ENCODE measurements at regions not wholly inside any gene's neighbourhood (a gene's known extent, or its start where the extent isn't known, plus 50 kb on each side); places are given as distances from the start of the nearest gene placed in this dataset.

DNA sequence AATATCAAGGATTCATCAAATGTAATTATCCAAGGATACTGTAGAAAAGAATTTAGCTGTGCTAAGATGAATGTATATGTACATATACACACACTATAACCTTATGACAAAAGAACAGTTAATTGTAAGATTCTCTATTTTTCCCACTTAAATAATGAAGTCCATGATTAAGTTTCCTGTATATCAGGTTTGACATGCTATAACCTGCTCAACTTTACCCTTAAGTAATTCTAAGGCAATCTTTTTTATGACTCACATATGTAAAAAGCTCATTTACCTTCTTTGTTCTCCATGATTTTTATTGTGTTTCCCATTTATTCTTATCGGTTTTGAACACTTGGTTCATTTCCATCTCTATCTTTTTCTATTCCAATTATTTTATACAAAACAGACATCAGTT lies 1213.1 kb upstream of the SLC39A10 start:
- Histone ChIP-seq H3K27ac (no peak overlapping the region), H3K4me3 (no peak overlapping the region), H3K27me3 (no peaks in the 10 kb centered on the region), H3K9me3 (no peaks in the 10 kb centered on the region), H3K36me3 (no peaks in the 10 kb centered on the region), H3K4me1 (no peaks in the 10 kb centered on the region)
- intact Hi-C loops (cut with DNase I; ENCODE audit: low total_unique reads), result no loop called here
- in situ Hi-C loops (cut with MboI; ENCODE audit: low sequenced_read_pairs in 4 of 4), result no loop called here
- DNase-seq (no peak), ATAC-seq (no peak)
- TF ChIP-seq POLR2A (IDR thresholded peaks at IDR 0.05), result no peak
- TF ChIP-seq, protein P1, sequence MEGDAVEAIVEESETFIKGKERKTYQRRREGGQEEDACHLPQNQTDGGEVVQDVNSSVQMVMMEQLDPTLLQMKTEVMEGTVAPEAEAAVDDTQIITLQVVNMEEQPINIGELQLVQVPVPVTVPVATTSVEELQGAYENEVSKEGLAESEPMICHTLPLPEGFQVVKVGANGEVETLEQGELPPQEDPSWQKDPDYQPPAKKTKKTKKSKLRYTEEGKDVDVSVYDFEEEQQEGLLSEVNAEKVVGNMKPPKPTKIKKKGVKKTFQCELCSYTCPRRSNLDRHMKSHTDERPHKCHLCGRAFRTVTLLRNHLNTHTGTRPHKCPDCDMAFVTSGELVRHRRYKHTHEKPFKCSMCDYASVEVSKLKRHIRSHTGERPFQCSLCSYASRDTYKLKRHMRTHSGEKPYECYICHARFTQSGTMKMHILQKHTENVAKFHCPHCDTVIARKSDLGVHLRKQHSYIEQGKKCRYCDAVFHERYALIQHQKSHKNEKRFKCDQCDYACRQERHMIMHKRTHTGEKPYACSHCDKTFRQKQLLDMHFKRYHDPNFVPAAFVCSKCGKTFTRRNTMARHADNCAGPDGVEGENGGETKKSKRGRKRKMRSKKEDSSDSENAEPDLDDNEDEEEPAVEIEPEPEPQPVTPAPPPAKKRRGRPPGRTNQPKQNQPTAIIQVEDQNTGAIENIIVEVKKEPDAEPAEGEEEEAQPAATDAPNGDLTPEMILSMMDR (IDR thresholded peaks at IDR 0.05 in 4 of 5, conservative IDR thresholded peaks at IDR 0.05 in 1 of 5), result no peak

DNA sequence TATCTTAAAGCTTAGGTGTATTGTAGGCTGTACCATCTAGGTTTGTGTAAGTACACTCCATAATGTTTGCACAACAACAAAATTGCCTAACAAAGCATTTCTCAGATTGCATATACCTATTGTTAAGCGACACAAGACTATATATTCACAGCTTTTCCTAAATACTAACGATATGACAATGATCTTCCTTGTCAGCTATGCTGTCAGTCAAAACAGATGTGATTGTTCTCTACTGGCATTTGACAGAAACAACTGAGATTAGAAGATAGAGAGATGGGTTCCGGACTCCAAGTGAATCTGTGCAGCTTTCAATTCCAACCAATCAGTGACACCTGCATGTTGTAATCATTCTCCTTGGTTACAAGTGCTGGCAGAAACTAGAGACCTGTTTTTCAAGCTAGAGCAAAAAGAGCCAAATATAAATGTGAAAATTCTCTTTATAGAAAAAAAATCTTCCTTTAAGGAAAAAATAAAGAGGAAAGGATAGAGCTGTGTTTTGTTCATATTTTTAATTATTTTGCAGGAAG lies 1232.3 kb upstream of the SLC39A10 start:
- in situ Hi-C loops (cut with MboI; ENCODE audit: low sequenced_read_pairs in 4 of 4) (no loop called here), intact Hi-C loops (cut with DNase I; ENCODE audit: low total_unique reads) (no loop called here)
- no peaks in the 10 kb centered on the region for H3K36me3 ChIP-seq
- H3K4me1 ChIP-seq, result no peaks in the 10 kb centered on the region
- H3K9me3 ChIP-seq, result no peaks in the 10 kb centered on the region
- ATAC-seq (no peak), DNase-seq (no peak)
- no peak overlapping the region for H3K4me3 ChIP-seq
- no peak overlapping the region for H3K27ac ChIP-seq
- no peaks in the 10 kb centered on the region for H3K27me3 ChIP-seq
- no peak for TF ChIP-seq POLR2A (IDR thresholded peaks at IDR 0.05)
- TF ChIP-seq, protein P1 (IDR thresholded peaks at IDR 0.05 in 4 of 5, conservative IDR thresholded peaks at IDR 0.05 in 1 of 5), result no peak

DNA sequence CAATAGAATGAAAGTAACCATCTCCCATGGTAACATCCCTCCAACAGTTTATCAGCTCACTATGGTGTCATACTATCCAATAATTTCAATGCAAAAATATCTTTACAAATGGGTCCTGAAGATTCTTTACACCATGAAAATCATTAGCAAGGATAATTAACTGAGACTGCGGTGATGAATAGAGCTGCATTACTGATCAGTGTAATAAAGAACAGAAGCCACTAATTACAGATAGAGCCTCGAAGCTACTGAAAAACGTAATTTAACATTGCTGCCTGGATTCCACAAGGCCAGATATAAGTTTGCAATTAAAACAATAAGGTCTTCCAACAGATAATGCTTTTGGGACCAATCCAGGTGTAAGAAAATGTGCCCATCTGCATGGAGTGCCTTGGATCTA lies 1245.8 kb upstream of the SLC39A10 start:
- in situ Hi-C loops (cut with MboI; ENCODE audit: low sequenced_read_pairs in 4 of 4) (no loop called here), intact Hi-C loops (cut with DNase I; ENCODE audit: low total_unique reads) (no loop called here)
- H3K4me1 ChIP-seq, result no peaks in the 10 kb centered on the region
- H3K27ac ChIP-seq, result no peak overlapping the region
- H3K9me3 ChIP-seq, result no peaks in the 10 kb centered on the region
- DNase-seq (no peak), ATAC-seq (no peak)
- no peaks in the 10 kb centered on the region for H3K27me3 ChIP-seq
- no peaks in the 10 kb centered on the region for H3K36me3 ChIP-seq
- no peak overlapping the region for H3K4me3 ChIP-seq
- TF ChIP-seq, protein P1 (IDR thresholded peaks at IDR 0.05 in 4 of 5, conservative IDR thresholded peaks at IDR 0.05 in 1 of 5), result no peak
- TF ChIP-seq POLR2A (IDR thresholded peaks at IDR 0.05), result no peak

DNA sequence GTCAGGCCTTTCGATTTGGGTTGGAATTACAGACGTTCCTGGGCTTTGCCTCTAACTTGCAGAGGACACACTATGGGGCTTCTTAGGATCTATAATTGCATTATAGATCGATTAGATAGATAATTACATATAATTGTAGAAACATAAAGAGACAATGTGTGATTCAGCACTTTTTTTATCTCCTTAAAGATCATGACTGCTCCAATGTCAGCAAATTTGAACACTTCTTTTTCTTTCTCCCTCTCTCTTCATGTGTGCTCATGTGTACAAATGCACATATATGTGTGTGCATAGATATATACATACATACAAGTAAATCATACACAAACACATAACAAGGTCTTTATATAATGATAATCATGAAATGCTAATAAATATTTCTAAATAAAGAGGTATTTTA lies 1261.2 kb upstream of the SLC39A10 start:
- H3K4me1 ChIP-seq, result no peaks in the 10 kb centered on the region
- H3K36me3 ChIP-seq, result no peaks in the 10 kb centered on the region
- H3K27me3 ChIP-seq, result no peaks in the 10 kb centered on the region
- intact Hi-C loops (cut with DNase I; ENCODE audit: low total_unique reads), result no loop called here
- TF ChIP-seq, protein P1 (IDR thresholded peaks at IDR 0.05 in 4 of 5, conservative IDR thresholded peaks at IDR 0.05 in 1 of 5), result no peak
- no peak for TF ChIP-seq POLR2A (IDR thresholded peaks at IDR 0.05)
- in situ Hi-C loops (cut with MboI; ENCODE audit: low sequenced_read_pairs in 4 of 4), result no loop called here
- no peaks in the 10 kb centered on the region for H3K9me3 ChIP-seq
- ATAC-seq, result no peak
- H3K4me3 ChIP-seq, result no peak overlapping the region
- H3K27ac ChIP-seq, result no peak overlapping the region
- DNase-seq, result no peak

DNA sequence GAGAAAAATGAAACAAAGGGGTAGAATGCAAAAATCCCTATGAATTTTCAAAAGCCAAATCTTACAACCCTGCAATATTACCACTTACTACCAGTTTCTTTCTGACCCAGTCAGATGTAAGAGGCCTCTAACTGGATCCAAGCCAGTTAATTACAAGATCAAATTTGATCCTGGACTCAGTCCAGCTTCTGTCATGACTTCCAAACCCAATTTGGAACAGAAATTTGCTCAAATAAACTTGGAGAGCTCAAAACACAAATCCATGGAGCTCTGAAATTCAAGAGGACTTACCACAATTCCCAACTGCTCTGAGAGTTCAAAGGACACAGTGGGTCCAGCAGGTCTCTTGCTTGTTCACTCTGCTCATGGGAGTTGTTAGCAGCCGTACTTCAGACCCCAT lies 1271.7 kb upstream of the SLC39A10 start:
- no peaks in the 10 kb centered on the region for H3K9me3 ChIP-seq
- TF ChIP-seq POLR2A (IDR thresholded peaks at IDR 0.05), result no peak
- TF ChIP-seq, protein P1 (IDR thresholded peaks at IDR 0.05 in 4 of 5, conservative IDR thresholded peaks at IDR 0.05 in 1 of 5), result no peak
- no peak overlapping the region for H3K4me3 ChIP-seq
- no peaks in the 10 kb centered on the region for H3K27me3 ChIP-seq
- intact Hi-C loops (cut with DNase I; ENCODE audit: low total_unique reads), result no loop called here
- DNase-seq, result no peak
- ATAC-seq, result no peak
- H3K4me1 ChIP-seq, result no peaks in the 10 kb centered on the region
- no peak overlapping the region for H3K27ac ChIP-seq
- H3K36me3 ChIP-seq, result no peaks in the 10 kb centered on the region
- in situ Hi-C loops (cut with MboI; ENCODE audit: low sequenced_read_pairs in 4 of 4), result no loop called here
